Stimulated activated naive CD8-positive, alpha-beta T cell treated with anti-CD3 and anti-CD28 coated beads, Interleukin-15, amount 100 ng/mL, for 72 hours (primary cell): ENCODE measurements at regions not wholly inside any gene's neighbourhood (a gene's known extent, or its start where the extent isn't known, plus 50 kb on each side); places are given as distances from the start of the nearest gene placed in this dataset.

Source experiments
- ATAC-seq: fragments of 150-1000 bp; cut with Tn5 transposase; 2 replicates; pipeline ENCODE4 v1.10.0; 2021; ENCODE audit warnings: mild to moderate bottlenecking, moderate library complexity
- DNase-seq, 2 donors: peaks; one replicate each; pipeline ENCODE4 v3.0.0; 2021 to 2022
- H3K27ac Mint-ChIP-seq, 2 donors: one replicate each; pipeline ENCODE4 v1.8.0; 2022; ENCODE audit warnings: mild to moderate bottlenecking in 2 of 2, mixed read lengths in 2 of 2, moderate library complexity in 2 of 2
- H3K27me3 Mint-ChIP-seq: one replicate; pipeline ENCODE4 v1.8.0; 2022; ENCODE audit warnings: mixed read lengths
- H3K4me1 Mint-ChIP-seq: one replicate; pipeline ENCODE4 v1.8.0; 2022; ENCODE audit warnings: mild to moderate bottlenecking, mixed read lengths
- H3K4me3 Mint-ChIP-seq, 2 donors: one replicate each; pipeline ENCODE4 v1.8.0; 2022; ENCODE audit warnings: mild to moderate bottlenecking in 2 of 2, mixed read lengths in 2 of 2, moderate library complexity in 1 of 2
- H3K9me3 Mint-ChIP-seq, 2 donors: one replicate each; pipeline ENCODE4 v1.8.0; 2022; ENCODE audit warnings: mixed read lengths in 2 of 2

- Mint-ChIP-seq H3K4me3 (no peak overlapping the region), H3K27me3 (peaks cover 7% of the 10 kb centered on the region), H3K9me3 (peaks cover 9 to 26% of the 10 kb centered on the region in 2 donors), H3K27ac (no peak overlapping the region), H3K4me1 (no peaks in the 10 kb centered on the region)
- no peak for DNase-seq
- ATAC-seq, result no peak
Observed at GRCh38 chr4:114184901-114185300, 205.5 kb upstream of the ARSJ start.

- no peak overlapping the region for H3K4me3 Mint-ChIP-seq
- H3K4me1 Mint-ChIP-seq, result no peaks in the 10 kb centered on the region
- ATAC-seq, result no peak
- H3K27me3 Mint-ChIP-seq, result no peaks in the 10 kb centered on the region
- no peak overlapping the region for H3K27ac Mint-ChIP-seq
- DNase-seq, result no peak
- H3K9me3 Mint-ChIP-seq, result peaks cover 2 to 18% of the 10 kb centered on the region in 2 donors
Observed at GRCh38 chr4:114187592-114187991, 208.1 kb upstream of the ARSJ start.

- Mint-ChIP-seq H3K4me1 (no peaks in the 10 kb centered on the region), H3K4me3 (no peak overlapping the region), H3K27me3 (no peaks in the 10 kb centered on the region), H3K27ac (no peak overlapping the region), H3K9me3 (no peaks in the 10 kb centered on the region)
- no peak for ATAC-seq
- no peak for DNase-seq
Observed at GRCh38 chr4:114191496-114191895, 212.0 kb upstream of the ARSJ start.

GRCh38 chr4:114192854-114193253 is 213.4 kb upstream of the ARSJ start:
- Mint-ChIP-seq H3K27ac (no peak overlapping the region), H3K27me3 (no peaks in the 10 kb centered on the region), H3K4me3 (no peak overlapping the region), H3K4me1 (no peaks in the 10 kb centered on the region), H3K9me3 (no peaks in the 10 kb centered on the region)
- ATAC-seq (no peak), DNase-seq (no peak)

- ATAC-seq (no peak), DNase-seq (no peak)
- no peaks in the 10 kb centered on the region for H3K4me1 Mint-ChIP-seq
- H3K9me3 Mint-ChIP-seq, result no peaks in the 10 kb centered on the region
- H3K4me3 Mint-ChIP-seq, result no peak overlapping the region
- H3K27ac Mint-ChIP-seq, result no peak overlapping the region
- H3K27me3 Mint-ChIP-seq, result no peaks in the 10 kb centered on the region
Observed at GRCh38 chr4:114193624-114194399, 214.4 kb upstream of the ARSJ start.

- Mint-ChIP-seq H3K4me3 (no peak overlapping the region), H3K9me3 (no peaks in the 10 kb centered on the region), H3K4me1 (no peaks in the 10 kb centered on the region), H3K27ac (no peak overlapping the region), H3K27me3 (no peaks in the 10 kb centered on the region)
- DNase-seq, result no peak
- ATAC-seq, result no peak
Observed at GRCh38 chr4:114196606-114197005, 217.2 kb upstream of the ARSJ start.

- H3K4me3 Mint-ChIP-seq, result no peak overlapping the region
- no peaks in the 10 kb centered on the region for H3K9me3 Mint-ChIP-seq
- DNase-seq, result no peak
- no peak overlapping the region for H3K27ac Mint-ChIP-seq
- H3K27me3 Mint-ChIP-seq, result no peaks in the 10 kb centered on the region
- no peak for ATAC-seq
- H3K4me1 Mint-ChIP-seq, result no peaks in the 10 kb centered on the region
Observed at GRCh38 chr4:114200026-114200425, 220.6 kb upstream of the ARSJ start.

- no peak overlapping the region for H3K27ac Mint-ChIP-seq
- ATAC-seq, result no peak
- no peak for DNase-seq
- H3K4me3 Mint-ChIP-seq, result no peak overlapping the region
- no peaks in the 10 kb centered on the region for H3K4me1 Mint-ChIP-seq
- H3K27me3 Mint-ChIP-seq, result no peaks in the 10 kb centered on the region
- no peaks in the 10 kb centered on the region for H3K9me3 Mint-ChIP-seq
Observed at GRCh38 chr4:114205261-114205660, 225.8 kb upstream of the ARSJ start.

- H3K9me3 Mint-ChIP-seq, result no peaks in the 10 kb centered on the region
- no peaks in the 10 kb centered on the region for H3K27me3 Mint-ChIP-seq
- no peak overlapping the region for H3K27ac Mint-ChIP-seq
- no peaks in the 10 kb centered on the region for H3K4me1 Mint-ChIP-seq
- H3K4me3 Mint-ChIP-seq, result no peak overlapping the region
- ATAC-seq (no peak), DNase-seq (no peak)
Observed at GRCh38 chr4:114208574-114209151, 229.2 kb upstream of the ARSJ start.

GRCh38 chr4:114209584-114209983 is 230.1 kb upstream of the ARSJ start:
- no peak for ATAC-seq
- Mint-ChIP-seq H3K9me3 (no peaks in the 10 kb centered on the region), H3K4me3 (no peak overlapping the region), H3K27me3 (no peaks in the 10 kb centered on the region), H3K4me1 (no peaks in the 10 kb centered on the region), H3K27ac (no peak overlapping the region)
- no peak for DNase-seq

GRCh38 chr4:114211556-114211955 is 232.1 kb upstream of the ARSJ start:
- no peaks in the 10 kb centered on the region for H3K27me3 Mint-ChIP-seq
- no peaks in the 10 kb centered on the region for H3K4me1 Mint-ChIP-seq
- H3K9me3 Mint-ChIP-seq, result no peaks in the 10 kb centered on the region
- DNase-seq (no peak), ATAC-seq (no peak)
- H3K4me3 Mint-ChIP-seq, result no peak overlapping the region
- H3K27ac Mint-ChIP-seq, result no peak overlapping the region

GRCh38 chr4:114217150-114217817 is 237.8 kb upstream of the ARSJ start:
- Mint-ChIP-seq H3K9me3 (no peaks in the 10 kb centered on the region), H3K4me1 (no peaks in the 10 kb centered on the region), H3K4me3 (no peak overlapping the region), H3K27ac (no peak overlapping the region), H3K27me3 (no peaks in the 10 kb centered on the region)
- ATAC-seq (peak; percentile 35), DNase-seq (no peak)

GRCh38 chr4:114223580-114223979 is 244.1 kb upstream of the ARSJ start:
- H3K4me1 Mint-ChIP-seq, result no peaks in the 10 kb centered on the region
- ATAC-seq (no peak), DNase-seq (no peak)
- no peaks in the 10 kb centered on the region for H3K9me3 Mint-ChIP-seq
- no peaks in the 10 kb centered on the region for H3K27me3 Mint-ChIP-seq
- no peak overlapping the region for H3K27ac Mint-ChIP-seq
- H3K4me3 Mint-ChIP-seq, result no peak overlapping the region

GRCh38 chr4:114225436-114225835 is 246.0 kb upstream of the ARSJ start:
- no peak for ATAC-seq
- no peaks in the 10 kb centered on the region for H3K4me1 Mint-ChIP-seq
- no peak overlapping the region for H3K27ac Mint-ChIP-seq

GRCh38 chr4:114226179-114226578 is 246.7 kb upstream of the ARSJ start:
- no peak overlapping the region for H3K4me3 Mint-ChIP-seq
- no peak for ATAC-seq
- H3K27me3 Mint-ChIP-seq, result no peaks in the 10 kb centered on the region
- no peak for DNase-seq
- H3K4me1 Mint-ChIP-seq, result no peaks in the 10 kb centered on the region
- H3K9me3 Mint-ChIP-seq, result no peaks in the 10 kb centered on the region
- H3K27ac Mint-ChIP-seq, result no peak overlapping the region

More at GRCh38 chr4:114225436-114225835, 246.0 kb upstream of the ARSJ start:
- no peak overlapping the region for H3K4me3 Mint-ChIP-seq
- DNase-seq, result no peak
- H3K9me3 Mint-ChIP-seq, result no peaks in the 10 kb centered on the region
- no peaks in the 10 kb centered on the region for H3K27me3 Mint-ChIP-seq

GRCh38 chr4:114226968-114227760 is 247.7 kb upstream of the ARSJ start:
- ATAC-seq (no peak), DNase-seq (no peak)
- no peaks in the 10 kb centered on the region for H3K27me3 Mint-ChIP-seq

More at GRCh38 chr4:114226968-114227760, 247.7 kb upstream of the ARSJ start:
- Mint-ChIP-seq H3K27ac (no peak overlapping the region), H3K4me1 (no peaks in the 10 kb centered on the region), H3K4me3 (no peak overlapping the region), H3K9me3 (no peaks in the 10 kb centered on the region)
